ENCODE measurements at regions not wholly inside any gene's neighbourhood (a gene's known extent, or its start where the extent isn't known, plus 50 kb on each side); places are given as distances from the start of the nearest gene placed in this dataset.
A peak's percentile ranks its signal among the peaks of the same experiment; 100 is the strongest.

DNA sequence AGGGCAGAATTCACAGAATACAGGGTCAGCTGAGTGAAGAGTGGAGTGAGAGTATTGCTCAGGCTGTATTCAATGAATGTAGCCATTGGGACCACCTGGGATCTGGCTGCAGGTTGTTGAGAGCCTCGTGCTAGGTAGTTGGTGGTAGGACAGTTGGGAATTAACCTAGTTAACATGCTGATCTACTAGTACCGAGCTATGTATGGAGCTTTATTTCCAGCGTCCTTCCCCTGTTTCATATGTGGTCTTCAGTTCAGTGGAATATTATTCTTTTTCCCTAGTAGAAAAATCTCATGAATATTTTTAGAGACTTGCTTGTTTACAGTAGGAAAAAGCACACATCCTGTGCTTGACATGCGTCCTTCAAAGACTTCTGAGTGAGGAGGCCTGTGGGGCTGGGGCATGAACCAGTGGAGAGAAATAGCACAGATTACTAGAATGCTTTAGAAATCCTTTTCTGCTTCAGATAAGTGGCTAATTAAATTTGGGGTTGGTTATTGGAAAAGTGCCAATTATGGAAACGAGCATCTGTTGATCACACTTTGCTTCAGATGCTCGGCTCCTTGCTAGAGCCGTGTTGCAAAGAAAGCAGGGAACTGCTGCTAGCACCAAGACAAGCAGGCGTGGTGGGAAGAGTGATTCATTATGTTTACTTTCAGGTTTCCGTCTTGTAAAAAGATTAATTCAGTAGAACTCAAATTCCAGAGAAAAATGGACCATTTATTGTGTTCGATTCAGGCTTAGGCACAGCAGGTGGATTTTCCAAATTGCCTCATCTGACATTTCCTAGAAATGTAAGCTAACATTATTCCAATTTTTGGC lies 53.6 kb downstream of the ARF6 start:
- Histone ChIP-seq H3K4me3 (no peak overlapping the region), H3K27me3 (replicated peaks; ENCODE audit: insufficient read depth) (no peaks in the 10 kb centered on the region), H3K27ac (peak overlapping the region; percentile 2), H3K4me1 (replicated peaks) (peaks cover 9% of the 10 kb centered on the region), H3K36me3 (no peaks in the 10 kb centered on the region), H3K9me3 (no peaks in the 10 kb centered on the region)
- WGBS = 38% methylated on average over 10 of the region's 10 CpGs
- DNase-seq (ENCODE audit: low spot score) = peak; percentile 62
- TF ChIP-seq POLR2AphosphoS5 (IDR thresholded peaks at IDR 0.05) = peak; percentile 68
- no peak for TF ChIP-seq CTCF (IDR thresholded peaks at IDR 0.05)
- intact Hi-C loops (cut with DNase I) = no loop called here

DNA sequence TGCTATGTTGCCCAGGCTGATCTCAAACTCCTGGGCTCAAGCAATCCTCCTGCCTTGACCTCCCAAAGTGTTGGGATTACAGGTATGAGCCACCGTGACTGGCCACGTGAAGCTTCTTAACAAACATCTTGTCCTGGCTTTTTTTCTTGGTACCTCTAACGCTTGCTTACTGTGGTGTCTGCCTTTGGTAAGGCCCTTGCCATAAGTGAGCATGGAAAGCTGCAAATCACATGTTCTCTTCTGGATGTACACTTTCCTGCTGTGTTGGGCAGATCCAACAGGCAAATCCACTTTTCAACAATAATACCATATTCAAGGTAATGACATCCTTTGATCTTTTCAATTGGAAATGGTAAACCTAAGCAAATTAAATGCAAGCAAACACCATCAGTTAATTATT lies 54.6 kb downstream of the ARF6 start:
- Histone ChIP-seq H3K36me3 (no peaks in the 10 kb centered on the region), H3K4me3 (no peak overlapping the region), H3K4me1 (replicated peaks) (peaks cover 12% of the 10 kb centered on the region), H3K27me3 (replicated peaks; ENCODE audit: insufficient read depth) (no peaks in the 10 kb centered on the region), H3K27ac (no peak overlapping the region), H3K9me3 (no peaks in the 10 kb centered on the region)
- 85% methylated on average over 3 of the region's 3 CpGs for WGBS
- TF ChIP-seq CTCF (IDR thresholded peaks at IDR 0.05) (no peak), POLR2AphosphoS5 (IDR thresholded peaks at IDR 0.05) (no peak), POLR2A (IDR thresholded peaks at IDR 0.05) (no peak)
- no peak for DNase-seq (ENCODE audit: low spot score)
- intact Hi-C loops (cut with DNase I) = no loop called here

- Histone ChIP-seq H3K27me3 (replicated peaks; ENCODE audit: insufficient read depth) (no peaks in the 10 kb centered on the region), H3K27ac (peak overlapping the region; percentile 60 to 69), H3K9me3 (no peaks in the 10 kb centered on the region), H3K4me3 (peak overlapping the region in 1 of 2 donors; percentile 24), H3K4me1 (replicated peaks) (peaks cover 12% of the 10 kb centered on the region), H3K36me3 (no peaks in the 10 kb centered on the region)
- 37% methylated on average over 4 of the region's 4 CpGs for WGBS
- peak; percentile 88 for TF ChIP-seq POLR2AphosphoS5 (IDR thresholded peaks at IDR 0.05)
- no peak for TF ChIP-seq POLR2A (IDR thresholded peaks at IDR 0.05)
- intact Hi-C loops (cut with DNase I) = no loop called here
- DNase-seq (ENCODE audit: low spot score) = peak; percentile 96
These were observed 57.7 kb downstream of the ARF6 start for GRCh38 chr14:49950275-49951228.

DNA sequence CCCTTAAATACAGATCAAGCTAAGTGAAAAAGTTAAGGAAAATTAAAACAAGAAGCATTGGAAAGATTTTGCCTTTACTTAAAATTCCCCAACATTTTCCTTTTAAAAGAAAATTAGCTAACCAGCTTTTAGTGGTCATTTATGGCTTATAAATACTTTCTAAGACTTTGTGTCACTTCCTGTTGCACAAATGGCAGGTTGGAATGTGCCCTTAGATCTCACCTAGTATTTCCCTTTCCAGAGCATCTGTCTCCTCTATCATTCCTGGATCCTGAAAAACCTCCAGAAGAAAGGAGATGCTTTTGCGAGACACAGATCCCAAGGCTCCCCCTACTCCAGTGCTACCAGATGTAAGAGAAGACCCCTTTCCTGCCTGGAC lies 58.3 kb downstream of the ARF6 start:
- no peaks in the 10 kb centered on the region for H3K9me3 ChIP-seq
- WGBS = 86% methylated on average over 1 of the region's 1 CpG
- H3K4me3 ChIP-seq = no peak overlapping the region
- no peak for DNase-seq (ENCODE audit: low spot score)
- no peaks in the 10 kb centered on the region for H3K27me3 ChIP-seq (replicated peaks; ENCODE audit: insufficient read depth)
- peaks cover 12% of the 10 kb centered on the region for H3K4me1 ChIP-seq (replicated peaks)
- peak overlapping the region; percentile 60 to 69 for H3K27ac ChIP-seq
- H3K36me3 ChIP-seq = no peaks in the 10 kb centered on the region
- TF ChIP-seq POLR2AphosphoS5 (IDR thresholded peaks at IDR 0.05) (no peak), CTCF (IDR thresholded peaks at IDR 0.05) (no peak), POLR2A (IDR thresholded peaks at IDR 0.05) (no peak)
- intact Hi-C loops (cut with DNase I) = no loop called here

DNA sequence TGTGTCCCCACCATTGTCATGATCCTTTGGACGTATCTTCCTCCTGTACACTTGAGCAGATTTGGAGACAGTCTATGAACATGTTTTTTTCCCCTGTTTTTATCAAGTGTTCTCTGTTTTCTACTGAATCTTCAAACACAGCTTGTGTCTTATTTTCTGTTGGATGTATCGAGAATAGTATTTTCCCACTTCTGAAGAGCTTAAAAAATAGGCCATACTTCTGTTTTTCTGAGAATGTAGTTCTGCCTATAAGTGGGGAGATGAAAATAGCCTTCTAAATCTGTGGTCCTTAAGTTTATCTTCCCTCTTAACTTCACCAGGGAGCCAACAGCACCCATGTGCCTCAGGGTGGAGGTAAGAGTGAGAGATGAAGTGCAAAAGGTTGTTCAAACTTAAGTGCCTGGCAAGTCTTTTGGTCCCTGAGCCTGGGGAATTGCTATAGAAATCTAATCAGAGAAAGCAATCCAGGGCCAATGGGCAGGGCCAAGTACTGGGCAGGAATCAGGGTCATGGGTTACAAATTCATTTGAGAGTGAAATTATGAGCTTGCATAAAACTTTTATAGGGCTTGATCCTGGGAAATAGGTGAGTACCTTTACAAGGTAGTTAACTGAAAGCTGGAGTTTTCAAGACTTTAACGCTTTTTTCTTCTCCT lies 58.9 kb downstream of the ARF6 start:
- Histone ChIP-seq H3K4me1 (replicated peaks) (peaks cover 12% of the 10 kb centered on the region), H3K27ac (peak overlapping the region; percentile 60 to 69), H3K27me3 (replicated peaks; ENCODE audit: insufficient read depth) (no peaks in the 10 kb centered on the region), H3K36me3 (no peaks in the 10 kb centered on the region), H3K9me3 (no peaks in the 10 kb centered on the region), H3K4me3 (no peak overlapping the region)
- peak; percentile 10 for TF ChIP-seq POLR2AphosphoS5 (IDR thresholded peaks at IDR 0.05)
- TF ChIP-seq CTCF (IDR thresholded peaks at IDR 0.05) = no peak
- 67% methylated on average over 3 of the region's 3 CpGs for WGBS
- intact Hi-C loops (cut with DNase I) = no loop called here
- no peak for DNase-seq (ENCODE audit: low spot score)

Data from prostate gland (tissue), 2 donors.